Activated B cell treated with CpG ODN at 0.5 μM for 24 hours (primary cell): ENCODE measurements at regions not wholly inside any gene's neighbourhood (a gene's known extent, or its start where the extent isn't known, plus 50 kb on each side); places are given as distances from the start of the nearest gene placed in this dataset.
"Not testable (repeated sequence)": the region's sequence is repeated elsewhere in the genome, so short reads cannot be mapped to it uniquely, and the experiment has no call there.

ENCODE experiments used
- ATAC-seq: fragments of 200-7000 bp; cut with Tn5 transposase; one replicate; pipeline ENCODE4 v1.10.0; 2021; ENCODE audit warnings: low read depth, mild to moderate bottlenecking, moderate library complexity
- CTCF ChIA-PET: fragments of 350-600 bp; sonication (Branson Sonifier 250); formaldehyde crosslinking; loops from one replicate; lab custom pipeline; 2021; ENCODE audit warnings: antibody characterized with exemption; lab: Charles Lee
- POLR2A ChIA-PET: fragments of 350-600 bp; sonication (Branson Sonifier 250); formaldehyde crosslinking; loops from one replicate; lab custom pipeline; 2021; ENCODE audit warnings: antibody characterized with exemption; lab: Charles Lee
- DNase-seq: peaks from one replicate; pipeline ENCODE4 v3.0.0; 2022
- H3K27ac Mint-ChIP-seq: one replicate; pipeline ENCODE4 v1.8.0; 2020; ENCODE audit warnings: mixed read lengths
- H3K27me3 Mint-ChIP-seq: one replicate; pipeline ENCODE4 v1.8.0; 2021; ENCODE audit warnings: mixed read lengths
- H3K36me3 Mint-ChIP-seq: one replicate; pipeline ENCODE4 v1.8.0; 2021; ENCODE audit warnings: low read depth, mixed read lengths
- H3K4me1 Mint-ChIP-seq: one replicate; pipeline ENCODE4 v1.8.0; 2021; ENCODE audit warnings: mixed read lengths
- H3K4me3 Mint-ChIP-seq: one replicate; pipeline ENCODE4 v1.8.0; 2020; ENCODE audit warnings: mild to moderate bottlenecking, mixed read lengths
- H3K9me3 Mint-ChIP-seq: one replicate; pipeline ENCODE4 v1.8.0; 2020; ENCODE audit warnings: mixed read lengths
- CTCF ChIP-seq: fragments of 200-600 bp; IDR thresholded peaks from one replicate; pipeline ENCODE4 v1.8.0; 2022; ENCODE audit warnings: antibody characterized with exemption, mild to moderate bottlenecking
- intact Hi-C: fragments of 100-400 bp; cut with micrococcal nuclease; formaldehyde crosslinking; loops from one replicate; pipeline ENCODE4 v1.15.1; 2024

DNA sequence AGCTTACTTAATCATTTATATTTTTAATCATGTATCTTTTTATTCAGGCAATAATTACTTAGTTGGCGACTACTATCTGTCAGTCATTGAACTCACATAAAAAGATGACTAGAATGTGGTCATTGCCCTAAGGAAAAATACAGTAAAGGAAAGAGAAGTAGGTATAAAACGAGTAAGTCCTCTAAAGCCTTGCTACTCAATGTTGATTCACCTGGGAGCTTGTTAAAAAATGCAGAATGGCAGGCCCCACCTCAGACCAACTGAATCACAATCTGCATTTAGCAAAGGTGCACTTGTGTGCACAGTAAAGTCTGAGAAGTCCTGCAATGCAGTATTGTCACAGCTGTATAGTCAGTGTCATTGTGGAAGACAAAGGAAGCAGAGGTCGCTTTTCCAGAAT, 592.4 kb downstream of the CSNK1G3 start:
- H3K4me3 Mint-ChIP-seq, result no peak overlapping the region
- no peaks in the 10 kb centered on the region for H3K36me3 Mint-ChIP-seq
- no peaks in the 10 kb centered on the region for H3K27me3 Mint-ChIP-seq
- H3K9me3 Mint-ChIP-seq, result no peaks in the 10 kb centered on the region
- intact Hi-C loops, result loop anchor here (5.0 kb wide), 1 partner anchor 37 kb away; no protein-coding TSS in a partner anchor
- CTCF ChIA-PET, result no interaction called here
- POLR2A ChIA-PET, result no interaction called here
- H3K4me1 Mint-ChIP-seq, result no peaks in the 10 kb centered on the region
- no peak for TF ChIP-seq CTCF
- ATAC-seq (no peak), DNase-seq (no peak)
- H3K27ac Mint-ChIP-seq, result no peak overlapping the region

DNA sequence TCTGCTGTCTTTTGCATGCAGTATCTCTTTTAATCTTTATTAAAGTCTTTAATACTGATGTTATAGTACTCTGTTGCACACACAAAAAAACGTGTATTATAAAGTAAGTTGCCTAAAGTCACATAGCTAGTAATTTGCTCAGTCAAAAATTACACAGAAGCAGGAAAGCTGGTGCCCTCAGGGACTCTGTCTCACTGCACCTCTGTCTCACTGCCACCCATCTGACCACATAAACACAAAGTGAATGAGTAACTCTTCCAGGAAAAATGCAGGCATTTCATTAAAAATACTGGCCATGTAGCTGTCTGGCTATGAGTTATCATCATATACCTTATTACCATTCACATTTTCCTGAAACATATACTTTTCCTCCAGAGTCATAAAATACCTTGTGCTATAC, 591.7 kb downstream of the CSNK1G3 start:
- Mint-ChIP-seq H3K4me3 (no peak overlapping the region), H3K4me1 (no peaks in the 10 kb centered on the region), H3K27ac (no peak overlapping the region), H3K27me3 (no peaks in the 10 kb centered on the region), H3K36me3 (no peaks in the 10 kb centered on the region), H3K9me3 (no peaks in the 10 kb centered on the region)
- ChIA-PET CTCF (no interaction called here), POLR2A (no interaction called here)
- no peak for TF ChIP-seq CTCF
- intact Hi-C loops, result loop anchor here (5.0 kb wide), 1 partner anchor 36 kb away; no protein-coding TSS in a partner anchor
- no peak for ATAC-seq
- DNase-seq, result no peak

DNA sequence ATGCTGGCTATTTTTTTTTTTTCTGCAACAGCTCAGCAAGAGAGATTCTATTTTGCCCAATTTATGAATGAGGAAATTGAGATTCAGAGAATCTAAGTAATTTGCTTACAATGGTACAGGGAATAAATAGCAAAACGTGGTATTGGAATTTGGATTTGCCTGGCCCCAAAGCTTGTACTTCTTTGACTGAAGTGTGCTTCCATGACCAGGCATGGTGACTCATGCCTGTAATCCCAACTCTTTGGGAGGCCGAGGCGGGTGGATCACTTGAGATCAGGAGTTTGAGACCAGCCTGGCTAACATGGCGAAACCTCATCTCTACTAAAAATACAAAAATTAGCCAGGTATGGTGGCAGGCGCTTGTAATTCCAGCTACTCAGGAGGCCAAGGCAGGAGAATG, 591.1 kb downstream of the CSNK1G3 start:
- H3K4me3 Mint-ChIP-seq, H3K27ac Mint-ChIP-seq, H3K27me3 Mint-ChIP-seq, H3K9me3 Mint-ChIP-seq, H3K36me3 Mint-ChIP-seq, CTCF ChIA-PET, ATAC-seq, DNase-seq, POLR2A ChIA-PET, H3K4me1 Mint-ChIP-seq: not testable (repeated sequence)
- intact Hi-C loops, result loop anchor here (5.0 kb wide), 1 partner anchor 36 kb away; no protein-coding TSS in a partner anchor

- ATAC-seq (no peak), DNase-seq (no peak)
- Mint-ChIP-seq H3K4me3 (no peak overlapping the region), H3K36me3 (no peaks in the 10 kb centered on the region), H3K4me1 (no peaks in the 10 kb centered on the region), H3K27me3 (no peaks in the 10 kb centered on the region), H3K9me3 (no peaks in the 10 kb centered on the region), H3K27ac (no peak overlapping the region)
- ChIA-PET CTCF (no interaction called here), POLR2A (no interaction called here)
- TF ChIP-seq CTCF, result no peak
- intact Hi-C loops, result loop anchor here (5.0 kb wide), 1 partner anchor 35 kb away; no protein-coding TSS in a partner anchor
Observed at GRCh38 chr5:124102486-124102885, 590.5 kb downstream of the CSNK1G3 start.

GRCh38 chr5:124093658-124094057, 581.7 kb downstream of the CSNK1G3 start:
- Mint-ChIP-seq H3K4me1 (no peaks in the 10 kb centered on the region), H3K36me3 (peaks cover 1% of the 10 kb centered on the region), H3K27me3 (no peaks in the 10 kb centered on the region), H3K4me3 (no peak overlapping the region), H3K27ac (no peak overlapping the region), H3K9me3 (peaks cover 11% of the 10 kb centered on the region)
- POLR2A ChIA-PET, result no interaction called here
- intact Hi-C loops, result no loop called here
- TF ChIP-seq CTCF, result no peak
- DNase-seq, result no peak
- ATAC-seq, result no peak
- CTCF ChIA-PET, result no interaction called here

GRCh38 chr5:124090115-124090514, 578.1 kb downstream of the CSNK1G3 start:
- intact Hi-C loops, result no loop called here
- no peaks in the 10 kb centered on the region for H3K27me3 Mint-ChIP-seq
- H3K4me1 Mint-ChIP-seq, result no peaks in the 10 kb centered on the region
- DNase-seq (no peak), ATAC-seq (no peak)
- H3K4me3 Mint-ChIP-seq, result no peak overlapping the region
- ChIA-PET POLR2A (no interaction called here), CTCF (no interaction called here)
- peaks cover 1% of the 10 kb centered on the region for H3K36me3 Mint-ChIP-seq
- H3K9me3 Mint-ChIP-seq, result peaks cover 5% of the 10 kb centered on the region
- no peak overlapping the region for H3K27ac Mint-ChIP-seq
- no peak for TF ChIP-seq CTCF
